ENCODE measurements at regions not wholly inside any gene's neighbourhood (a gene's known extent, or its start where the extent isn't known, plus 50 kb on each side); places are given as distances from the start of the nearest gene placed in this dataset.

GRCh38 chr2:166628478-166629136, 134.6 kb upstream of the SCN7A start:
- DNase-seq (ENCODE audit: insufficient read length, low spot score) = no peak
- no peak for TF ChIP-seq TAF1 (IDR thresholded peaks at IDR 0.05; ENCODE audit: low read depth, low read length)
- no peak for FAIRE-seq

GRCh38 chr2:166627893-166628292, 133.8 kb upstream of the SCN7A start:
- DNase-seq (ENCODE audit: insufficient read length, low spot score) (no peak), FAIRE-seq (no peak)
- TF ChIP-seq PAX5 (IDR thresholded peaks at IDR 0.05; ENCODE audit: insufficient read depth, low read length, severe bottlenecking) (no peak), POLR2AphosphoS5 (IDR thresholded peaks at IDR 0.05; ENCODE audit: low read depth, low read length) (no peak), POU2F2 (IDR thresholded peaks at IDR 0.05; ENCODE audit: low read depth, low read length) (no peak), SPI1 (IDR thresholded peaks at IDR 0.05; ENCODE audit: low read depth, low read length) (no peak)

- FAIRE-seq (no peak), DNase-seq (ENCODE audit: insufficient read length, low spot score) (no peak)
- TF ChIP-seq POU2F2 (IDR thresholded peaks at IDR 0.05; ENCODE audit: low read depth, low read length) = no peak
- no peak for TF ChIP-seq PAX5 (IDR thresholded peaks at IDR 0.05; ENCODE audit: insufficient read depth, low read length, severe bottlenecking)
- no peak for TF ChIP-seq POLR2A (IDR thresholded peaks at IDR 0.05; ENCODE audit: low read depth, low read length)
- TF ChIP-seq SPI1 (IDR thresholded peaks at IDR 0.05; ENCODE audit: low read depth, low read length) = no peak
- no peak for TF ChIP-seq POLR2AphosphoS5 (IDR thresholded peaks at IDR 0.05; ENCODE audit: low read depth, low read length)
- no peak for TF ChIP-seq TAF1 (IDR thresholded peaks at IDR 0.05; ENCODE audit: low read depth, low read length)
These were observed 131.6 kb upstream of the SCN7A start for GRCh38 chr2:166625670-166626069.

GRCh38 chr2:166614503-166614902, 120.5 kb upstream of the SCN7A start:
- TF ChIP-seq POLR2AphosphoS5 (IDR thresholded peaks at IDR 0.05; ENCODE audit: low read depth, low read length) = no peak
- no peak for TF ChIP-seq POU2F2 (IDR thresholded peaks at IDR 0.05; ENCODE audit: low read depth, low read length)
- TF ChIP-seq POLR2A (IDR thresholded peaks at IDR 0.05; ENCODE audit: low read depth, low read length) = no peak
- no peak for TF ChIP-seq TAF1 (IDR thresholded peaks at IDR 0.05; ENCODE audit: low read depth, low read length)
- TF ChIP-seq PAX5 (IDR thresholded peaks at IDR 0.05; ENCODE audit: insufficient read depth, low read length, severe bottlenecking) = no peak
- TF ChIP-seq SPI1 (IDR thresholded peaks at IDR 0.05; ENCODE audit: low read depth, low read length) = no peak
- no peak for DNase-seq (ENCODE audit: insufficient read length, low spot score)
- no peak for FAIRE-seq

- no peak for TF ChIP-seq POLR2A (IDR thresholded peaks at IDR 0.05; ENCODE audit: low read depth, low read length)
- TF ChIP-seq POU2F2 (IDR thresholded peaks at IDR 0.05; ENCODE audit: low read depth, low read length) = no peak
- TF ChIP-seq TAF1 (IDR thresholded peaks at IDR 0.05; ENCODE audit: low read depth, low read length) = no peak
- TF ChIP-seq SPI1 (IDR thresholded peaks at IDR 0.05; ENCODE audit: low read depth, low read length) = no peak
- TF ChIP-seq PAX5 (IDR thresholded peaks at IDR 0.05; ENCODE audit: insufficient read depth, low read length, severe bottlenecking) = no peak
- no peak for TF ChIP-seq POLR2AphosphoS5 (IDR thresholded peaks at IDR 0.05; ENCODE audit: low read depth, low read length)
- no peak for DNase-seq (ENCODE audit: insufficient read length, low spot score)
- no peak for FAIRE-seq
These were observed 120.0 kb upstream of the SCN7A start for GRCh38 chr2:166614029-166614428.

- DNase-seq (ENCODE audit: insufficient read length, low spot score) (no peak), FAIRE-seq (no peak)
- TF ChIP-seq PAX5 (IDR thresholded peaks at IDR 0.05; ENCODE audit: insufficient read depth, low read length, severe bottlenecking) (no peak), SPI1 (IDR thresholded peaks at IDR 0.05; ENCODE audit: low read depth, low read length) (no peak), TAF1 (IDR thresholded peaks at IDR 0.05; ENCODE audit: low read depth, low read length) (no peak), POU2F2 (IDR thresholded peaks at IDR 0.05; ENCODE audit: low read depth, low read length) (no peak), POLR2A (IDR thresholded peaks at IDR 0.05; ENCODE audit: low read depth, low read length) (no peak), POLR2AphosphoS5 (IDR thresholded peaks at IDR 0.05; ENCODE audit: low read depth, low read length) (no peak)
These were observed 119.2 kb upstream of the SCN7A start for GRCh38 chr2:166613226-166613625.

GRCh38 chr2:166612214-166612613, 118.2 kb upstream of the SCN7A start:
- DNase-seq (ENCODE audit: insufficient read length, low spot score) (no peak), FAIRE-seq (no peak)
- TF ChIP-seq SPI1 (IDR thresholded peaks at IDR 0.05; ENCODE audit: low read depth, low read length) (no peak), TAF1 (IDR thresholded peaks at IDR 0.05; ENCODE audit: low read depth, low read length) (no peak)

- TF ChIP-seq POLR2AphosphoS5 (IDR thresholded peaks at IDR 0.05; ENCODE audit: low read depth, low read length) = no peak
- no peak for TF ChIP-seq PAX5 (IDR thresholded peaks at IDR 0.05; ENCODE audit: insufficient read depth, low read length, severe bottlenecking)
- no peak for TF ChIP-seq POU2F2 (IDR thresholded peaks at IDR 0.05; ENCODE audit: low read depth, low read length)
- no peak for TF ChIP-seq SPI1 (IDR thresholded peaks at IDR 0.05; ENCODE audit: low read depth, low read length)
- TF ChIP-seq TAF1 (IDR thresholded peaks at IDR 0.05; ENCODE audit: low read depth, low read length) = no peak
- DNase-seq (ENCODE audit: insufficient read length, low spot score) (no peak), FAIRE-seq (no peak)
These were observed 116.9 kb upstream of the SCN7A start for GRCh38 chr2:166610913-166611305.

GRCh38 chr2:166610180-166610912, 116.3 kb upstream of the SCN7A start:
- TF ChIP-seq POLR2AphosphoS5 (IDR thresholded peaks at IDR 0.05; ENCODE audit: low read depth, low read length) = no peak
- no peak for TF ChIP-seq SPI1 (IDR thresholded peaks at IDR 0.05; ENCODE audit: low read depth, low read length)
- no peak for FAIRE-seq
- no peak for DNase-seq (ENCODE audit: insufficient read length, low spot score)

GRCh38 chr2:166609183-166609959, 115.3 kb upstream of the SCN7A start:
- no peak for FAIRE-seq
- no peak for DNase-seq (ENCODE audit: insufficient read length, low spot score)
- TF ChIP-seq POLR2AphosphoS5 (IDR thresholded peaks at IDR 0.05; ENCODE audit: low read depth, low read length) (no peak), PAX5 (IDR thresholded peaks at IDR 0.05; ENCODE audit: insufficient read depth, low read length, severe bottlenecking) (no peak), POLR2A (IDR thresholded peaks at IDR 0.05; ENCODE audit: low read depth, low read length) (no peak), SPI1 (IDR thresholded peaks at IDR 0.05; ENCODE audit: low read depth, low read length) (no peak), TAF1 (IDR thresholded peaks at IDR 0.05; ENCODE audit: low read depth, low read length) (no peak), POU2F2 (IDR thresholded peaks at IDR 0.05; ENCODE audit: low read depth, low read length) (no peak)

Data from GM12891 (cell line).